Stimulated activated CD4-positive, alpha-beta T cell treated with anti-CD3 and anti-CD28 coated beads, Interleukin-2, amount 100 ng/mL, for 24 hours (primary cell): ENCODE measurements at regions not wholly inside any gene's neighbourhood (a gene's known extent, or its start where the extent isn't known, plus 50 kb on each side); places are given as distances from the start of the nearest gene placed in this dataset.

Experiments used
- DNase-seq, 2 donors: peaks; one replicate each; pipeline ENCODE4 v3.0.0-alpha.2; 2020

GRCh38 chr2:240324312-240325015, 111.0 kb upstream of the GPC1 start:
- no peak for DNase-seq

- no peak for DNase-seq
Observed at GRCh38 chr2:240325016-240326007, 110.2 kb upstream of the GPC1 start.

- DNase-seq, result no peak
Observed at GRCh38 chr2:240326246-240326645, 109.2 kb upstream of the GPC1 start.

- no peak for DNase-seq
Observed at GRCh38 chr2:240326886-240327285, 108.6 kb upstream of the GPC1 start.

- DNase-seq, result no peak
Observed at GRCh38 chr2:240327566-240327965, 107.9 kb upstream of the GPC1 start.

GRCh38 chr2:240328526-240328925, 106.9 kb upstream of the GPC1 start:
- DNase-seq, result no peak

GRCh38 chr2:240329116-240329665, 106.3 kb upstream of the GPC1 start:
- DNase-seq, result no peak

GRCh38 chr2:240329778-240330177, 105.7 kb upstream of the GPC1 start:
- DNase-seq, result no peak

GRCh38 chr2:240333985-240334384, 101.5 kb upstream of the GPC1 start:
- no peak for DNase-seq

- DNase-seq, result no peak
Observed at GRCh38 chr2:240335061-240335460, 100.4 kb upstream of the GPC1 start.

- no peak for DNase-seq
Observed at GRCh38 chr2:240336820-240337427, 98.5 kb upstream of the GPC1 start.

GRCh38 chr2:240338274-240338673, 97.2 kb upstream of the GPC1 start:
- DNase-seq, result no peak

GRCh38 chr2:240339411-240340360, 95.8 kb upstream of the GPC1 start:
- DNase-seq, result no peak

GRCh38 chr2:240340361-240340761, 95.1 kb upstream of the GPC1 start:
- no peak for DNase-seq

GRCh38 chr2:240341064-240341463, 94.4 kb upstream of the GPC1 start:
- DNase-seq, result no peak

GRCh38 chr2:240343548-240343947, 91.9 kb upstream of the GPC1 start:
- no peak for DNase-seq

GRCh38 chr2:240344904-240345303, 90.6 kb upstream of the GPC1 start:
- DNase-seq, result no peak

GRCh38 chr2:240346015-240346752, 89.3 kb upstream of the GPC1 start:
- no peak for DNase-seq

- no peak for DNase-seq
Observed at GRCh38 chr2:240346753-240347372, 88.6 kb upstream of the GPC1 start.

GRCh38 chr2:240347373-240347940, 88.0 kb upstream of the GPC1 start:
- no peak for DNase-seq
